ENCODE measurements at regions not wholly inside any gene's neighbourhood (a gene's known extent, or its start where the extent isn't known, plus 50 kb on each side); places are given as distances from the start of the nearest gene placed in this dataset.

GRCh38 chr6:133759524-133759923, 129.4 kb upstream of the TCF21 start:
- ChIA-PET CTCF (no interaction called here), POLR2A (ENCODE audit: unreplicated experiment) (no interaction called here)
- Histone ChIP-seq H4K20me1 (ENCODE audit: low read length) (no peaks in the 10 kb centered on the region), H2AFZ (ENCODE audit: low read length) (no peak overlapping the region), H3K4me2 (ENCODE audit: low read length) (no peak overlapping the region), H3K79me2 (ENCODE audit: low read length) (no peaks in the 10 kb centered on the region), H3K9ac (ENCODE audit: low read length) (no peak overlapping the region), H3K4me3 (ENCODE audit: low read length) (no peak overlapping the region), H3K9me3 (ENCODE audit: low read length) (no peaks in the 10 kb centered on the region), H3F3A (ENCODE audit: low read length, unreplicated experiment) (no peaks in the 10 kb centered on the region), H3K27ac (ENCODE audit: low read length) (no peak overlapping the region), H3K36me3 (ENCODE audit: low read depth, low read length) (no peaks in the 10 kb centered on the region), H3K27me3 (ENCODE audit: low read length) (no peaks in the 10 kb centered on the region), H3K9me2 (replicated peaks; ENCODE audit: low read length) (no peaks in the 10 kb centered on the region), H3K4me1 (ENCODE audit: insufficient read depth, low read length) (peaks cover 3% of the 10 kb centered on the region; the same call in 1 of the 2 replicates)
- TF ChIP-seq CTCF (conservative IDR thresholded peaks at IDR 0.05; ENCODE audit: low read depth, low read length), result no peak
- ATAC-seq, result no peak
- DNase-seq, result no peak
- BruUV-seq (replicated peaks), result no TSS peak
- intact Hi-C loops (cut with micrococcal nuclease), result no loop called here

GRCh38 chr6:133761706-133762105, 127.2 kb upstream of the TCF21 start:
- no peak overlapping the region for H3K27ac ChIP-seq (ENCODE audit: low read length)
- no peaks in the 10 kb centered on the region for H3K36me3 ChIP-seq (ENCODE audit: low read depth, low read length)
- H3K27me3 ChIP-seq (ENCODE audit: low read length), result no peaks in the 10 kb centered on the region
- no TSS peak for BruUV-seq (replicated peaks)
- H3K9me2 ChIP-seq (replicated peaks; ENCODE audit: low read length), result no peaks in the 10 kb centered on the region
- H2AFZ ChIP-seq (ENCODE audit: low read length), result no peak overlapping the region
- H3K9ac ChIP-seq (ENCODE audit: low read length), result no peak overlapping the region
- no peaks in the 10 kb centered on the region for H3F3A ChIP-seq (ENCODE audit: low read length, unreplicated experiment)
- no peak overlapping the region for H3K4me2 ChIP-seq (ENCODE audit: low read length)
- ATAC-seq, result no peak
- no peaks in the 10 kb centered on the region for H3K79me2 ChIP-seq (ENCODE audit: low read length)
- DNase-seq, result no peak
- H3K4me1 ChIP-seq (ENCODE audit: insufficient read depth, low read length), result peaks cover 3% of the 10 kb centered on the region; the same call in 1 of the 2 replicates
- H3K9me3 ChIP-seq (ENCODE audit: low read length), result no peaks in the 10 kb centered on the region
- ChIA-PET CTCF (no interaction called here), POLR2A (ENCODE audit: unreplicated experiment) (interaction anchor here (0.8 kb wide), 1 partner anchor 48 kb away, joined by 4 read pairs; no protein-coding TSS in a partner anchor)
- H3K4me3 ChIP-seq (ENCODE audit: low read length), result no peak overlapping the region
- no peaks in the 10 kb centered on the region for H4K20me1 ChIP-seq (ENCODE audit: low read length)
- TF ChIP-seq EZH2phosphoT487 (IDR thresholded peaks at IDR 0.05; ENCODE audit: borderline replicate concordance, low read length) (no peak), EZH2 (IDR thresholded peaks at IDR 0.05; ENCODE audit: low read length, unreplicated experiment) (no peak), CTCF (conservative IDR thresholded peaks at IDR 0.05; ENCODE audit: low read depth, low read length) (no peak)
- intact Hi-C loops (cut with micrococcal nuclease), result no loop called here

GRCh38 chr6:133764008-133764753, 124.7 kb upstream of the TCF21 start:
- ATAC-seq, result no peak
- ChIA-PET CTCF (no interaction called here), POLR2A (ENCODE audit: unreplicated experiment) (no interaction called here)
- H3K27me3 ChIP-seq (ENCODE audit: low read length), result no peaks in the 10 kb centered on the region
- no peaks in the 10 kb centered on the region for H3K36me3 ChIP-seq (ENCODE audit: low read depth, low read length)
- no peak overlapping the region for H2AFZ ChIP-seq (ENCODE audit: low read length)
- H3K9ac ChIP-seq (ENCODE audit: low read length), result no peak overlapping the region
- H3K9me2 ChIP-seq (replicated peaks; ENCODE audit: low read length), result no peaks in the 10 kb centered on the region
- no peaks in the 10 kb centered on the region for H3F3A ChIP-seq (ENCODE audit: low read length, unreplicated experiment)
- H3K4me3 ChIP-seq (ENCODE audit: low read length), result no peak overlapping the region
- intact Hi-C loops (cut with micrococcal nuclease), result no loop called here
- DNase-seq, result peak; percentile 15
- H3K4me1 ChIP-seq (ENCODE audit: insufficient read depth, low read length), result peaks cover 19% of the 10 kb centered on the region
- no peak overlapping the region for H3K4me2 ChIP-seq (ENCODE audit: low read length)
- no peak for TF ChIP-seq EZH2phosphoT487 (IDR thresholded peaks at IDR 0.05; ENCODE audit: borderline replicate concordance, low read length)
- TF ChIP-seq EZH2 (IDR thresholded peaks at IDR 0.05; ENCODE audit: low read length, unreplicated experiment), result no peak
- no peak for TF ChIP-seq CTCF (conservative IDR thresholded peaks at IDR 0.05; ENCODE audit: low read depth, low read length)
- no peaks in the 10 kb centered on the region for H4K20me1 ChIP-seq (ENCODE audit: low read length)
- no peaks in the 10 kb centered on the region for H3K9me3 ChIP-seq (ENCODE audit: low read length)
- BruUV-seq (replicated peaks), result no TSS peak
- H3K79me2 ChIP-seq (ENCODE audit: low read length), result no peaks in the 10 kb centered on the region
- H3K27ac ChIP-seq (ENCODE audit: low read length), result no peak overlapping the region

Data from PC-3 (cell line).